Keratinocyte (primary cell): ENCODE measurements at regions not wholly inside any gene's neighbourhood (a gene's known extent, or its start where the extent isn't known, plus 50 kb on each side); places are given as distances from the start of the nearest gene placed in this dataset.

Experiments
- DNase-seq: peaks from one replicate; pipeline ENCODE4 v3.0.0-alpha.2; 2011; ENCODE audit warnings: low read depth, missing footprints, low spot score
- FAIRE-seq: peaks from 2 replicates; lab custom pipeline; 2011; peaks lifted over from hg19 to GRCh38; lab: Jason Lieb, UNC
- H2AFZ ChIP-seq: 2 replicates; pipeline ENCODE4 v1.6.0; 2012; ENCODE audit warnings: low read length, control low read depth, inconsistent platforms; ENCODE audit not compliant: control insufficient read depth
- H3K27ac ChIP-seq: 2 replicates; pipeline ENCODE4 v1.5.1; 2011; ENCODE audit warnings: low read length; ENCODE audit not compliant: control insufficient read depth, insufficient read depth
- H3K27me3 ChIP-seq: 3 replicates; pipeline ENCODE4 v1.6.0; 2011; ENCODE audit warnings: low read length; ENCODE audit not compliant: control insufficient read depth, insufficient read depth; ENCODE audit errors: extremely low read depth
- H3K36me3 ChIP-seq, 2 experiments: 2 replicates in 1 of 2; 3 replicates in 1 of 2; pipeline ENCODE4 v1.5.1; 2011; ENCODE audit warnings: low read length in 2 of 2, mild to moderate bottlenecking in 1 of 2; ENCODE audit not compliant: control insufficient read depth in 2 of 2, insufficient read depth in 2 of 2; ENCODE audit errors: extremely low read depth in 1 of 2
- H3K4me1 ChIP-seq: 3 replicates; pipeline ENCODE4 v1.5.1; 2011; ENCODE audit warnings: low read length; ENCODE audit not compliant: control insufficient read depth, insufficient read depth; ENCODE audit errors: extremely low read depth
- H3K4me2 ChIP-seq: 3 replicates; pipeline ENCODE4 v1.6.0; 2011; ENCODE audit warnings: low read depth, low read length; ENCODE audit not compliant: control insufficient read depth, insufficient read depth; ENCODE audit errors: extremely low read depth
- H3K4me3 ChIP-seq, 3 experiments: fragments of 200-600 bp in 1 of 3; sonication (generic) in 1 of 3; 2 replicates in 2 of 3; 3 replicates in 1 of 3; pipeline ENCODE4 v1.5.1; 2011 to 2016; ENCODE audit warnings: low read length in 3 of 3, mild to moderate bottlenecking in 3 of 3, control low read depth in 2 of 3, inconsistent platforms in 1 of 3, low read depth in 1 of 3, mixed read lengths in 1 of 3, mixed run types in 1 of 3, moderate library complexity in 1 of 3; ENCODE audit not compliant: control insufficient read depth in 2 of 3, insufficient read depth in 2 of 3; ENCODE audit errors: extremely low read depth in 1 of 3
- H3K79me2 ChIP-seq: 2 replicates; pipeline ENCODE4 v1.6.0; 2012; ENCODE audit warnings: low read length; ENCODE audit not compliant: control insufficient read depth, insufficient read depth
- H3K9ac ChIP-seq: 3 replicates; pipeline ENCODE4 v1.6.0; 2011; ENCODE audit warnings: low read length; ENCODE audit not compliant: control insufficient read depth, insufficient read depth; ENCODE audit errors: extremely low read depth
- H3K9me1 ChIP-seq: 3 replicates; pipeline ENCODE4 v1.6.0; 2011; ENCODE audit warnings: low read length; ENCODE audit not compliant: control insufficient read depth, insufficient read depth; ENCODE audit errors: extremely low read depth
- H3K9me3 ChIP-seq: 2 replicates; pipeline ENCODE4 v1.5.1; 2012; ENCODE audit warnings: low read depth, low read length; ENCODE audit not compliant: control insufficient read depth
- H4K20me1 ChIP-seq: 3 replicates; pipeline ENCODE4 v1.6.0; 2011; ENCODE audit warnings: low read length; ENCODE audit not compliant: control insufficient read depth, insufficient read depth; ENCODE audit errors: extremely low read depth
- CTCF ChIP-seq, 3 experiments: IDR thresholded peaks in 1 of 3; conservative IDR thresholded peaks in 1 of 3; optimal IDR thresholded peaks in 1 of 3; 2 replicates in 2 of 3; 3 replicates in 1 of 3; pipeline versions ENCODE3 to v1.5.1; 2011; ENCODE audit warnings: low read length in 3 of 3, mild to moderate bottlenecking in 3 of 3, moderate library complexity in 2 of 3, control low read depth in 1 of 3, inconsistent platforms in 1 of 3; ENCODE audit not compliant: insufficient read depth in 2 of 3; ENCODE audit errors: extremely low read depth in 1 of 3
- EZH2 ChIP-seq: IDR thresholded peaks from one replicate; pipeline ENCODE4 v1.6.1; 2012; ENCODE audit warnings: inconsistent platforms, mild to moderate bottlenecking, low read length, moderate library complexity
- dilution Hi-C: fragments of 300-500 bp; cut with MboI; formaldehyde crosslinking; loops from one replicate; pipeline ENCODE4 v1.7.0; 2020; ENCODE audit warnings: low sequenced_read_pairs; ENCODE audit not compliant: extremely low pct_ligation_motif_present

- Histone ChIP-seq H3K4me1 (no peaks in the 10 kb centered on the region), H3K27ac (no peak overlapping the region), H3K4me3 (no peak overlapping the region), H3K36me3 (no peaks in the 10 kb centered on the region), H2AFZ (no peak overlapping the region), H3K79me2 (no peaks in the 10 kb centered on the region), H3K9me1 (no peaks in the 10 kb centered on the region), H3K4me2 (no peak overlapping the region), H3K9me3 (no peaks in the 10 kb centered on the region), H3K9ac (no peak overlapping the region), H4K20me1 (no peaks in the 10 kb centered on the region), H3K27me3 (no peaks in the 10 kb centered on the region)
- TF ChIP-seq CTCF (optimal IDR thresholded peaks at IDR 0.05 in 1 of 3, IDR thresholded peaks at IDR 0.05 in 1 of 3, conservative IDR thresholded peaks at IDR 0.05 in 1 of 3; ENCODE audit: extremely low read depth in 1 of 3, insufficient read depth in 2 of 3, low read length in 3 of 3) (no peak), EZH2 (no peak)
- dilution Hi-C loops, result no loop called here
- no peak for FAIRE-seq
- DNase-seq, result no peak
Observed at GRCh38 chr6:19530188-19530587, 307.0 kb upstream of the ID4 start.

- Histone ChIP-seq H3K27ac (no peak overlapping the region), H3K4me1 (peaks cover 23% of the 10 kb centered on the region), H3K36me3 (no peaks in the 10 kb centered on the region), H3K9ac (no peak overlapping the region), H3K9me3 (no peaks in the 10 kb centered on the region), H4K20me1 (no peaks in the 10 kb centered on the region), H2AFZ (no peak overlapping the region), H3K79me2 (no peaks in the 10 kb centered on the region), H3K9me1 (no peaks in the 10 kb centered on the region), H3K4me3 (no peak overlapping the region), H3K4me2 (no peak overlapping the region), H3K27me3 (no peaks in the 10 kb centered on the region)
- TF ChIP-seq CTCF (optimal IDR thresholded peaks at IDR 0.05 in 1 of 3, IDR thresholded peaks at IDR 0.05 in 1 of 3, conservative IDR thresholded peaks at IDR 0.05 in 1 of 3; ENCODE audit: extremely low read depth in 1 of 3, insufficient read depth in 2 of 3, low read length in 3 of 3), result no peak
- dilution Hi-C loops, result no loop called here
- FAIRE-seq, result no peak
- DNase-seq, result no peak
Observed at GRCh38 chr6:19535351-19535750, 301.8 kb upstream of the ID4 start.
